ENCODE measurements at regions not wholly inside any gene's neighbourhood (a gene's known extent, or its start where the extent isn't known, plus 50 kb on each side); places are given as distances from the start of the nearest gene placed in this dataset.

DNA sequence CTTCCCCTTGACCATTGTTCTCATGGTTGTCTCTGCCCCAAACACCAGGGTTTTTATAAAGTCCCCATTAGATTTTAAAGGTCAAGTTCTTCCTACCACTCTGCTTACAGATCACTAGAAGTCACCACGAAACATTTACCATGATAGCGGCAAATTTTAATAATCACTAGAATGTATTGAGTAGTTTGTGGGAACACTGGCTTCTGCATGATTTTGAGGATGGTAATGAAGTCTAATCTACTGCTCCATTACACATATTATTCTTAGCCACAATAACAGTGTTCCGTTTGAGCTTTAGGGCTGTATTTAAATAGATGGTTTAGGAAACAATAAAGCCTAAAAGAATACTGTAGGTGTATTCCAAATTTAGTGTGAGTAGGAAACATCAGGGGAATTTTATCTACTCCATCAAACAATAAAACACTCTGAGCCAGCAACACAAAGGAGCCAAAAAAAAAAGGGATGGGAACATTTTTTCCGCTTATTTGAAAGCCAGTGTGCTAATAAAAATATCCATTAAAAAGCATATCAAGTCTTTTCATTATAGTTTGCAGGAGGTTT lies 49.7 kb downstream of the KLF12 start:
- Histone ChIP-seq H3K36me3 (no peaks in the 10 kb centered on the region), H3K4me1 (no peaks in the 10 kb centered on the region), H3K9ac (ENCODE audit: low read depth in 2 of 2, low read length in 2 of 2) (no peak overlapping the region), H3K27ac (no peak overlapping the region), H3K9me3 (no peaks in the 10 kb centered on the region), H3K27me3 (no peaks in the 10 kb centered on the region), H3K4me3 (no peak overlapping the region)
- no peak for TF ChIP-seq CTCF (IDR thresholded peaks at IDR 0.05)
- intact Hi-C loops (cut with DNase I), result no loop called here
- no peak for DNase-seq

DNA sequence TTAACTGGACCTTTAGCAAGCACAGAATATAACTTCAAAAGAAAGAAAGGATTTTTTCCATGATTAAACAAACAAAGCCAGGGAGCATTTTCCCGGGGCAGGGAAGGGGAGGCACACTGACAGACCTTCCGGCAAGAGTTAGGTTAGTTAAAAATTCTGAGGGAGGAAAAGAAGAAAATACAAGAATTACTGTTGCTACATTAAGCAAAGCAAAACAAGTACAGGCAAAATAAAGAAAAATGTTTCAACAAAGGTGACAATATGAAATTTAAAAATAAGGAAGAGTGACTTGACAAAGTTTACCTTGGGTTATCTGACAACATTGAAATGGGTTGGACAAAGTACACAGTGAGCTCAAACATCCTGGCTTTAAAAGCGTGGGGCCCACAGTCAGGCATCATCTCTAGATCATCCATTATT lies 51.5 kb downstream of the KLF12 start:
- intact Hi-C loops (cut with DNase I), result no loop called here
- no peak overlapping the region for H3K9ac ChIP-seq (ENCODE audit: low read depth in 2 of 2, low read length in 2 of 2)
- no peak overlapping the region for H3K4me3 ChIP-seq
- TF ChIP-seq CTCF (IDR thresholded peaks at IDR 0.05), result no peak
- no peaks in the 10 kb centered on the region for H3K36me3 ChIP-seq
- H3K4me1 ChIP-seq, result no peaks in the 10 kb centered on the region
- no peaks in the 10 kb centered on the region for H3K9me3 ChIP-seq
- DNase-seq, result no peak
- no peaks in the 10 kb centered on the region for H3K27me3 ChIP-seq
- no peak overlapping the region for H3K27ac ChIP-seq

GRCh38 chr13:74080762-74081161 lies 53.4 kb downstream of the KLF12 start:
- no peaks in the 10 kb centered on the region for H3K9me3 ChIP-seq
- DNase-seq, result no peak
- no peak overlapping the region for H3K4me3 ChIP-seq
- no peaks in the 10 kb centered on the region for H3K27me3 ChIP-seq
- H3K27ac ChIP-seq, result no peak overlapping the region
- no peaks in the 10 kb centered on the region for H3K36me3 ChIP-seq
- no peak overlapping the region for H3K9ac ChIP-seq (ENCODE audit: low read depth in 2 of 2, low read length in 2 of 2)
- H3K4me1 ChIP-seq, result no peaks in the 10 kb centered on the region
- intact Hi-C loops (cut with DNase I), result no loop called here
- TF ChIP-seq CTCF (IDR thresholded peaks at IDR 0.05), result no peak

DNA sequence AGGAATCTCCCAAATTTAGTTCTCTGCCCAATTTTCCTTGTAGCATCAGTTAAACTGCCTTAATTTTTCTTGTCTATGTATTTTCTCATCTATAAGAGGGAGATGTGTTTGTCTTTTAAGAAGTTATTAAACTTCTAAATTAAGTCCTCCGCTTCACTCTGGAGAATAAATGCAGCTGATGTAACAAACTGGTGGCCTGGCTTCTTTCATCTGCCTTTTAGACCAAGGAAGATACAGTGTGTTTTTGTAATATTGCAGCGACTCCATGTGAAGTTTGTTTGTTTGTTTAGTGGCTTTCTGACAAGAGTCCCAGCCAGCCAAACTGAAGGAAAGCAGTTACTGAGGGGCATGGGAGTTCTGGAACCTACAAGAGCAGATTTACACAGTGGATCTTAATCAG lies 56.4 kb downstream of the KLF12 start:
- intact Hi-C loops (cut with DNase I), result no loop called here

DNA sequence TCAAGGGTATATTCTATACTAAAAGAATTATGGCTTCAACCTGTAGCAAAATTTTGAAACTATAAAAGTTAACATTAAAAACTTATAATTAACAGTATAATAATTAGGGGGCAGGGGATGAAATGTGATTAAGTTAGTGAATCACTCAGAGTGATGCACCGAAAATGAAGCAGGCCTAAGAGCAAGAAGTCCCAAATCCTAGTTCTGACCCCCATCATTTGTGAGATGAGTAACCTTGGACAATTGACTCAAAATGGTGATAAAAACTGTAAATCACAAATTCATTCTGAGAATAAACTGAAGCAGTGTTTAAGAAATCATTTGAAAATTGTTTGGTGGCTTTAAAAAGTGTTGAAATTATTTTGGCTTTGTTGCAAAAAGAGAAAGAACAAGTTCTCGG lies 56.8 kb downstream of the KLF12 start:
- DNase-seq, result no peak
- Histone ChIP-seq H3K4me3 (no peak overlapping the region), H3K9me3 (no peaks in the 10 kb centered on the region), H3K9ac (ENCODE audit: low read depth in 2 of 2, low read length in 2 of 2) (no peak overlapping the region), H3K36me3 (no peaks in the 10 kb centered on the region), H3K4me1 (no peaks in the 10 kb centered on the region), H3K27ac (no peak overlapping the region), H3K27me3 (no peaks in the 10 kb centered on the region)
- intact Hi-C loops (cut with DNase I), result no loop called here
- no peak for TF ChIP-seq CTCF (IDR thresholded peaks at IDR 0.05)

More for the DNA sequence above, 56.4 kb downstream of the KLF12 start:
- no peak overlapping the region for H3K9ac ChIP-seq (ENCODE audit: low read depth in 2 of 2, low read length in 2 of 2)
- H3K27me3 ChIP-seq, result no peaks in the 10 kb centered on the region
- H3K27ac ChIP-seq, result no peak overlapping the region
- no peak for DNase-seq
- H3K36me3 ChIP-seq, result no peaks in the 10 kb centered on the region
- no peak overlapping the region for H3K4me3 ChIP-seq
- H3K9me3 ChIP-seq, result no peaks in the 10 kb centered on the region
- H3K4me1 ChIP-seq, result no peaks in the 10 kb centered on the region
- no peak for TF ChIP-seq CTCF (IDR thresholded peaks at IDR 0.05)

All from colonic mucosa (tissue), 4 donors.